ENCODE measurements at regions not wholly inside any gene's neighbourhood (a gene's known extent, or its start where the extent isn't known, plus 50 kb on each side); places are given as distances from the start of the nearest gene placed in this dataset.

GRCh38 chr11:28684011-28684586, 575.9 kb downstream of the METTL15 start:
- intact Hi-C loops (cut with micrococcal nuclease) = no loop called here
- Histone ChIP-seq H3K4me2 (ENCODE audit: low read length) (no peak overlapping the region), H3K4me1 (ENCODE audit: insufficient read depth, low read length) (no peaks in the 10 kb centered on the region), H3K9me2 (replicated peaks; ENCODE audit: low read length) (no peaks in the 10 kb centered on the region), H3K79me2 (ENCODE audit: low read length) (no peaks in the 10 kb centered on the region), H3K36me3 (ENCODE audit: low read depth, low read length) (no peaks in the 10 kb centered on the region), H3K4me3 (ENCODE audit: low read length) (no peak overlapping the region), H3F3A (ENCODE audit: low read length, unreplicated experiment) (no peaks in the 10 kb centered on the region), H3K9ac (ENCODE audit: low read length) (no peak overlapping the region), H3K27ac (ENCODE audit: low read length) (no peak overlapping the region), H4K20me1 (ENCODE audit: low read length) (no peaks in the 10 kb centered on the region), H2AFZ (ENCODE audit: low read length) (no peak overlapping the region), H3K27me3 (ENCODE audit: low read length) (no peaks in the 10 kb centered on the region), H3K9me3 (ENCODE audit: low read length) (no peaks in the 10 kb centered on the region)
- ChIA-PET POLR2A (ENCODE audit: unreplicated experiment) (no interaction called here), CTCF (no interaction called here)
- BruUV-seq (replicated peaks) = no TSS peak
- DNase-seq (no peak), ATAC-seq (no peak)
- TF ChIP-seq, protein P1, sequence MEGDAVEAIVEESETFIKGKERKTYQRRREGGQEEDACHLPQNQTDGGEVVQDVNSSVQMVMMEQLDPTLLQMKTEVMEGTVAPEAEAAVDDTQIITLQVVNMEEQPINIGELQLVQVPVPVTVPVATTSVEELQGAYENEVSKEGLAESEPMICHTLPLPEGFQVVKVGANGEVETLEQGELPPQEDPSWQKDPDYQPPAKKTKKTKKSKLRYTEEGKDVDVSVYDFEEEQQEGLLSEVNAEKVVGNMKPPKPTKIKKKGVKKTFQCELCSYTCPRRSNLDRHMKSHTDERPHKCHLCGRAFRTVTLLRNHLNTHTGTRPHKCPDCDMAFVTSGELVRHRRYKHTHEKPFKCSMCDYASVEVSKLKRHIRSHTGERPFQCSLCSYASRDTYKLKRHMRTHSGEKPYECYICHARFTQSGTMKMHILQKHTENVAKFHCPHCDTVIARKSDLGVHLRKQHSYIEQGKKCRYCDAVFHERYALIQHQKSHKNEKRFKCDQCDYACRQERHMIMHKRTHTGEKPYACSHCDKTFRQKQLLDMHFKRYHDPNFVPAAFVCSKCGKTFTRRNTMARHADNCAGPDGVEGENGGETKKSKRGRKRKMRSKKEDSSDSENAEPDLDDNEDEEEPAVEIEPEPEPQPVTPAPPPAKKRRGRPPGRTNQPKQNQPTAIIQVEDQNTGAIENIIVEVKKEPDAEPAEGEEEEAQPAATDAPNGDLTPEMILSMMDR (conservative IDR thresholded peaks at IDR 0.05; ENCODE audit: low read depth, low read length) = no peak
- no peak for TF ChIP-seq EZH2phosphoT487 (IDR thresholded peaks at IDR 0.05; ENCODE audit: borderline replicate concordance, low read length)
- no peak for TF ChIP-seq EZH2 (IDR thresholded peaks at IDR 0.05; ENCODE audit: low read length, unreplicated experiment)

GRCh38 chr11:28679795-28680468, 571.7 kb downstream of the METTL15 start:
- ATAC-seq (no peak), DNase-seq (no peak)
- ChIA-PET CTCF (interaction anchor here (0.5 kb wide), 1 partner anchor 573 kb away, joined by 4 read pairs; no protein-coding TSS in a partner anchor), POLR2A (ENCODE audit: unreplicated experiment) (no interaction called here)
- H3K4me2 ChIP-seq (ENCODE audit: low read length) = no peak overlapping the region
- no peaks in the 10 kb centered on the region for H3K9me3 ChIP-seq (ENCODE audit: low read length)
- H3K4me1 ChIP-seq (ENCODE audit: insufficient read depth, low read length) = peaks cover 12% of the 10 kb centered on the region; the same call in 1 of the 2 replicates
- no peak overlapping the region for H2AFZ ChIP-seq (ENCODE audit: low read length)
- H3F3A ChIP-seq (ENCODE audit: low read length, unreplicated experiment) = no peaks in the 10 kb centered on the region
- TF ChIP-seq EZH2 (IDR thresholded peaks at IDR 0.05; ENCODE audit: low read length, unreplicated experiment) = no peak
- TF ChIP-seq EZH2phosphoT487 (IDR thresholded peaks at IDR 0.05; ENCODE audit: borderline replicate concordance, low read length) = no peak
- no peaks in the 10 kb centered on the region for H3K79me2 ChIP-seq (ENCODE audit: low read length)
- no peak overlapping the region for H3K27ac ChIP-seq (ENCODE audit: low read length)
- no peak overlapping the region for H3K9ac ChIP-seq (ENCODE audit: low read length)
- no peaks in the 10 kb centered on the region for H3K27me3 ChIP-seq (ENCODE audit: low read length)
- H3K9me2 ChIP-seq (replicated peaks; ENCODE audit: low read length) = no peaks in the 10 kb centered on the region
- no peaks in the 10 kb centered on the region for H3K36me3 ChIP-seq (ENCODE audit: low read depth, low read length)
- no TSS peak for BruUV-seq (replicated peaks)
- intact Hi-C loops (cut with micrococcal nuclease) = no loop called here
- H3K4me3 ChIP-seq (ENCODE audit: low read length) = no peak overlapping the region
- H4K20me1 ChIP-seq (ENCODE audit: low read length) = no peaks in the 10 kb centered on the region

- Histone ChIP-seq H4K20me1 (ENCODE audit: low read length) (no peaks in the 10 kb centered on the region), H3K4me1 (ENCODE audit: insufficient read depth, low read length) (peaks cover 32% of the 10 kb centered on the region), H3K36me3 (ENCODE audit: low read depth, low read length) (no peaks in the 10 kb centered on the region), H3K27me3 (ENCODE audit: low read length) (no peaks in the 10 kb centered on the region), H3K4me2 (ENCODE audit: low read length) (no peak overlapping the region), H3K9me2 (replicated peaks; ENCODE audit: low read length) (no peaks in the 10 kb centered on the region), H3F3A (ENCODE audit: low read length, unreplicated experiment) (no peaks in the 10 kb centered on the region), H3K4me3 (ENCODE audit: low read length) (no peak overlapping the region), H3K9ac (ENCODE audit: low read length) (no peak overlapping the region), H3K79me2 (ENCODE audit: low read length) (no peaks in the 10 kb centered on the region), H2AFZ (ENCODE audit: low read length) (no peak overlapping the region), H3K9me3 (ENCODE audit: low read length) (no peaks in the 10 kb centered on the region), H3K27ac (ENCODE audit: low read length) (no peak overlapping the region)
- POLR2A ChIA-PET (ENCODE audit: unreplicated experiment) = interaction anchor here (0.7 kb wide), 1 partner anchor 17 kb away, joined by 3 read pairs; no protein-coding TSS in a partner anchor
- no peak for DNase-seq
- CTCF ChIA-PET = no interaction called here
- ATAC-seq = no peak
- BruUV-seq (replicated peaks) = no TSS peak
- TF ChIP-seq, protein P1 (conservative IDR thresholded peaks at IDR 0.05; ENCODE audit: low read depth, low read length) = no peak
- TF ChIP-seq EZH2phosphoT487 (IDR thresholded peaks at IDR 0.05; ENCODE audit: borderline replicate concordance, low read length) = no peak
- TF ChIP-seq EZH2 (IDR thresholded peaks at IDR 0.05; ENCODE audit: low read length, unreplicated experiment) = no peak
- intact Hi-C loops (cut with micrococcal nuclease) = no loop called here
These were observed 569.5 kb downstream of the METTL15 start for GRCh38 chr11:28677721-28678120.
